AML-193 (cell line): ENCODE measurements at regions not wholly inside any gene's neighbourhood (a gene's known extent, or its start where the extent isn't known, plus 50 kb on each side); places are given as distances from the start of the nearest gene placed in this dataset.
"Not testable (repeated sequence)": the region's sequence is repeated elsewhere in the genome, so short reads cannot be mapped to it uniquely, and the experiment has no call there.

Experiments used
- DNase-seq, 2 experiments: peaks; one replicate each; lab custom pipeline; 2025; lab: John Stamatoyannopoulos, UW

DNA sequence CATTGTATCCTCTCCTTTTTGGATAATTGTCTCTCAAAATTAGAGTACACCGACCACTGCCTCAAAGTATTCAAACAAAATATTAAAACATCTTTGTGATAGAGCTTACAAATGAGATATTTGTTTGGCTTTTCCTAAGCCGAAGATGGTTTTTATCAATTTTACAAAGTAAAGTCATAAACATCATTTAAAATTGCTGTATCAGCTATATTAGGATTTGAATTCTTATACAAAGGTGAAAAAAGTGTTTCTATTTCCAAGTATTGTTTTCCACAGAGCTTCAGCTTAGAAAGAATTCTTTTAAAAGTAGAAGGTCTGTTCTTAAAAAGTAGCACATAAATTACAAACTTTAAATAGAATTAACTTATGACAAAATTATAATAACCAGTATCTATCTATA lies 116.6 kb upstream of the IFNE start:
- no peak for DNase-seq

DNA sequence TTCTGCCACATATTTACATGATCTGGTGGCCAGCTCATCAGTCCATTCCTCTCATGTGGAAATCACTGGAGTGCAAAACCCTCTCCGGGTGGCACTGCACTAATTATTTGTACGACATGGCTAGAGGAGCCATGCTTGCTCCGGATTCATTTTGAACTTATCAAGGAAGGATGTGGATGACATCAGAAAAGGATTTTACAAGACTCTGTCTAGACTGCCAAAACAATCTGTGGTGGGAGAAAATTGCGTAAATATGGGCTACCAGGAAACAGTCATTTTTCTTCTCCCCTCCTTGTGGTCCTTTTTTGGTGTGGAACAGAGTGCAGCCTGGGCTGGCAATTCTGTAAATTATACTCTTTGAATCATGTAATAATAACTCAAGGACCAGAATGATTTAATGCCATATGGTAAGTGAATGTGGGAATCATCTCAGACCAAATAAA lies 123.4 kb upstream of the IFNE start:
- DNase-seq, result peak; percentile 8 to 23

DNA sequence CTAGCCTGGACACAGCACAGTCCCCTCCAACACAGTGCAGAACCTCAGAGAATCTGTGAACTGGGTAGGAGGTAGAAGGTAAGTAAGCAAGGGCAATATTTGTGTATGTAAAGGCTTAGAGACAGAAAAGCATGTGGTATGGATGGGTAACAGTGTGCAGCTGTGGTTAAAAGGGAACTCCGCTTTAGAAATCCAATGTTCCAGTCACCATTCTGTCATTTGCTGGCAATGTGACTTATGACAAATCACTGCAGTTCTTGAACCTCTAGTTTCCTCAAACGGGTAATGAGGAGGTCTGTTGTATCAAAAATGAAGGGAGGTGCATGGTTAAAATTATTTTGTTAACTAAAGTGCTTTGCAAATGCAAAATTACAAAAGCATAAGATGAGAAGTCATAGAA lies 125.5 kb upstream of the IFNE start:
- DNase-seq, result no peak

DNA sequence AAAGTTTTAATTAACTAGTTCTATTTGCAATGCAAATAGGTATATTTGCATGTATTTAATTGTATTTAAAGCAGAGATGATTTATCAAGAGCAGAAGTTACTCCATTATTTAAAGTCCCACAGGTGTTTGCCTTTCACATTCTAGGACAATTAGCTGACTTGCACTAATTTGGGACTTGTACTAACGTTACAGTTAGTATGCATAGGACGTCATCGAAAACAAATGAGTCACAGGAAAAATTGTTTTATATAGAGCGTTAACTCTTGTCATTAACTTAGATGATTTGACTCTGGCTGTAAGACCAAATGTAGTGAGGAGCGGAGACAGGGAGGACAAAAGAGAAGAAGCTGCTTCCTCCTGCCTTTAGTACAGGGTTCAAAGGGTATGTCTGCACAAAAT lies 126.1 kb upstream of the IFNE start:
- DNase-seq, result no peak

DNA sequence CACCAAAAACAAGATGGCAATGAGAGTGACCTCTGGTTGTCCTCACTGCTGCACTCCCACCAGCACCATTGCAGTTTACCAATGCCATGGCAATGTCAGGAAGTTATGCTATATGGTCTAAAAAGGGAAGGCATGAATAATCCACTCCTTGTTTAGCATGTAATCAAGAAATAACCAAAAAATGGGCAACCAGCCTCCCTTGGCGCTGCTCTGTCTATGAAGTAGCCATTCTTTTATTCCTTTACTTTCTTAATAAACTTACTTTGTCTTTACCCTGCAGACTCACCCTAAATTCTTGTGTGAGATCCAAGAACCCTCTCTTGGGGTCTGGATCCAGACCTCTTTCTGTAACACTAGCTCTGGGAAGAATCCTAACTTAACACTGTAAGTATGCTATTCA lies 127.4 kb upstream of the IFNE start:
- DNase-seq, result no peak

DNA sequence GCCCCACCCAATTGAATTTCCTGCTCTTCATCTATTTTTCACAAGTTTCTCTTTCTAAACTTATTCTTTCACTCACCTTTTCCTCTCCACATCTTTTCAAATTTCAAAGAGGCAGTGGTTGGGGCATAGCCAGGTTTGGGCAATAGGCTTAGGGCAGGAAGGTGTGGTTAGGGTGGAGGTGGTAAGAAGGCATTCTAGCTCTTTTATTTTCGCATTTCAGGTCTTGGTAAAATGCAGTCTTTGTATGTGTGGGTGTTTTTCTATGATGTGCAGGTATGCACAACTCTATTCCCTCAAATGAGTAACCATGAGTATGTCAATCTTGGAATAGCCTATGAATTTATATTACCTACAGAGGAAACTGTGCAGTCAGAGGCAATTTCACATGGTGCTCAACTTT lies 129.8 kb upstream of the IFNE start:
- no peak for DNase-seq

DNA sequence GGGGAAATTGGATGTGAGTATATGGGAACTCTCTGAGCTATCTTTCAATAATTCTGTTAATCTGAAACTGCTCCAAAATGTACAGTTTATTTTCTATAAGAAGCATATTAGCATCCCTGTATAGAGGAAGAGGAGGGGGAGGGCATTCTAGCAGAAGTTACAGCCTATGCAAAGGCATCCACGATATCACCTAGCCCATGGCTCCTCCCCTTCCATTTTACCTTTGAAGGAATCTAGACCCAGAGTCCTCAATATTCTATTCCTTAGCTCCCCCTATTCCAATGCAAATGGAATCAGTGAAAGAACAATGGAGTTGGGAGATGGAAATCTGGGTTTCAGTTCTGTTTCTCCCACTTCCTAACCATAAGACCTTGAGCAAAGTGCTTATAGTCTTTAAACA lies 132.9 kb upstream of the IFNE start:
- no peak for DNase-seq

DNA sequence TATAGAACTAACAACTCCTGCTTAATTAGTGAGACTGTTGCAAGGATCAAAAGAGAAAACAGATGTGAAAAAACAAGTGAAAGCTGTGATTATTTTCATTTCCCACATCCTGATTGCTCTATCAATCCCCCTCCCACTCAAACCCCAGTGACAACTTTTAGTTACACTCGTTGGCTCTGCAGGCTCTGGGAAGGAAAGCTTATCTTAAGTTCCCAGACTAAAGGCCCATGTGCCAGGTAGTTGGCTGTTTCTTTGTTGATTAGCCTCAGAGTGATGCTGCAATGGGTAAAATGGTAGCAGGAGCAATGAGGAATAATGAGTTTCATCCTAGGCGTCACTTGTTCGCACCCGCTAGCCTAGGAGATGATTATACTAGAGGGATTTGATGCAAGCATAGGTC lies 133.3 kb upstream of the IFNE start:
- no peak for DNase-seq

DNA sequence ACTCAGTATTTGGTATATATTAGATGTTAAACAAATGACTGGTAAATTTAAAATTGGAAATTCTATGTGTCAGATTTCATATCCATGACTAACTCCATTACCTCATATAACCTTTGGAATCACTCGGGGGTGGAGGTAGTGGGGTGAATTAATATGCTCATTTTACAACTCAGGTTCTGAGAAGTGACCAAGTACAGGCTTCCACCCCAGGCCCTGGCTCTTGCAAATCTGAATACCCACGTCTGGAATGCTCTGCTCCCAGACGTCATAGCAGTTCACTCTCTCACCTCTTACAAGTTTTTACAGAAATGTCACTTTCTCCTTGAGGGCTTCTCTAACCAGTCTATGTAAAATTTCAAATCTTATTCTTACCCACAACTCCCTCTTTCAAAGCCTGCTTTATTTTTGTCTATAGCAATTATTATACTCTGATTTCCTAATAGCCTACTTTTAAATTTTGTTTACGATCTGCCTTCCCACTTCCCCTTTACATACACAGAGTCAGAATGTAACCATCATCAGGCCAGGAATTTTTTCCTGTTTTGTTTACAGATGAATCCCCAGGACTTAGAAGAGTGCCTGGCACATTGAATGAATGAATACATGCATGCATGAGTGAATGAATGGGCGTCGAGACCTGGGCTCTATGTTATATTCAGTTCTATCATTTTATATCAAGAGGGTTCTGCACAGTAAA lies 134.1 kb upstream of the IFNE start:
- no peak for DNase-seq

DNA sequence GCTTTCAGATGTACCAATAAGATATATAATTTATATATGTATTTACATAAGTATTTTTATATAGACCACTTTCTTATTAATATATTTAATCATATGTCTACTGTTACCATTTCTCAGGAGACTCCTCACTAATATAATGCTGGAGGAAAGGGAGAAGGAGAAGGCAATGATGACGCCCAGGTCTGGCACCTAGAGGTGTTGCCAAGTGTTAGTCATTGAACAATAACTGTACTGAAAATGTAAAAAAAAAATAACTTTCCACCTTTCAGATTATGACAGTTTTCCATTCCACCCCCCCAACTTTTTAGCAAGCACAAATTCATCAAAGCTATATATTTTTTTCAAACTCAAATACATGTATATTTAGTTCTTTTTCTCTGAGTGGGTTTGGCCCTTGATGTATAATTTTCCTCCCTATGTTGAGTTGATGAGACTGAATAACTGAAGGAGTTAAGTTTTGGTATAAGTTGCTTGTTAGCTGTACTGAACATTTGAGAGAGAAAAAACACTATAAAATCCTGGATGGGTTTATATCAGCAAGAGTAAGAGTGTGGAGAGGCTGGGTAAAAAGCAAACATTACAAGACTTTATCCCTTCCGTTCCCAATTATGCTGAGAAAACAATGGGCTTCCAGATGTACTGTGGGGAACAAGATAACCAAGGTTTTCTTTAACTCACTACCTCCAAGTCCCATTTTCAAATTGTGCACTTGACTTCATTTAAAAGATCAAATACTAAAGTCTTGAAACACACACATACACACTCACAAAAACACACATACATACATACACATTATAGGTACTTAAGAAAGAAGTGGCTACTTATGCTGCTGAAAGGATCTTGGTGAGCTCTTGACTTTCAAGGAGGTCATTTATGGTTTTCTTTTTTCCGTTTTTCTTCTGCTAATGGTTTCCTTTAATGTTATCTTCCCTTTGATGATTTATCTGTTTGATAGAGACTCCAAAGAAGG lies 142.8 kb upstream of the IFNE start:
- no peak for DNase-seq

DNA sequence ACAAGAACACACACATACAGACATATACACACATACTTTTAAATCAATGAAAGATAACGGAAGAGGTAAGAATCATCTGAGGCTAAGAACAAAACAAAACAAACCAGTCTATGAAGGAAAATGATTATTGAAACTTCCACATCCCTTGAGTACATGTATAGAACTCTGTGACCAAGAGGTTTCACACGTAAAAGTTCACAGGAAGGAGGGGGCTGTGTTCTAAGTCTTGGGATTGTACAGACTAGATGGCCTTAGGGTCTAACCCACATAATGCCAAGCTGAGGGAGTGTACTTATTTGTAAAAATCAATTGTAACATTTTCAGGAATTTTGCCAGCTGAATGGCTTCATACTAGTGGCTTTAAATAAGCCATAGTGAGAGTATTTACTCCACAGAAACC lies 144.4 kb upstream of the IFNE start:
- DNase-seq, result no peak

DNA sequence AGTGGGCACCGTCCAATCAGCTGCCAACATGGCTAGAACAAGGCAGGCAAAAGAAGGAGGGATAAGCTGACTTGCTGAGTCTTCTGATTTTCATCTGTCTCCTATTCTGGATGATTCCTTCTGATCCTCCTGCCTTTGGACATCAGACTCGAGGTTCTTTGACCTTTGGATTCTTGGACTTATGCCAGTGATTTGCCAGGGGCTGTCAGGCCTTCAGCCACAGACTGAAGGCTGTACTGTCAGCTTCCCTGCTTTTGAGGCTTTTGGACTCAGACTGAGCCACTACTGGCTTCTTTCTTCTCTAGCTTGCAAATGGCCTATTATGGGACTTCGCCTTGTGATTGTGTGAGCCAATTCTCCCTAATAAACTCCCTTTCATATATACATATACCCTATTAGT lies 146.8 kb upstream of the IFNE start:
- DNase-seq, result not testable (repeated sequence)

DNA sequence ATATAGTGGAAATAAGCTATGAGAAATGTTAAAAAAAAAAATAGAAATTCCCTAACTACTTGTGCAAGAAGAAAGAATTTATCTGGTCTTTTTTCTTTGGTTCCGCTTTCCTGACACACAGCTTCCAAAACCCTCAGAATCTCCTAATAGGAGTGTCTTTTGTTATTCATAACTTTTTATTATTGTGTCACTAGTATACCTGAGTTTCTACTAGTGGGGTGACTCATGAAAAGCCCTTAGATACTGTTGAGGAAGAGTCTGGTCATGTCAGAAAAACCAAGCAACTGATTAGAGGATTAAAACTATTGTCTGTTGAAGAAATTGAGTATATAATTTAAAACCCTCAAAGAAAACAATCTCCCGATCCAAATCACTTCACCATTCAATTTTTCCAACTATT lies 152.8 kb upstream of the IFNE start:
- no peak for DNase-seq

DNA sequence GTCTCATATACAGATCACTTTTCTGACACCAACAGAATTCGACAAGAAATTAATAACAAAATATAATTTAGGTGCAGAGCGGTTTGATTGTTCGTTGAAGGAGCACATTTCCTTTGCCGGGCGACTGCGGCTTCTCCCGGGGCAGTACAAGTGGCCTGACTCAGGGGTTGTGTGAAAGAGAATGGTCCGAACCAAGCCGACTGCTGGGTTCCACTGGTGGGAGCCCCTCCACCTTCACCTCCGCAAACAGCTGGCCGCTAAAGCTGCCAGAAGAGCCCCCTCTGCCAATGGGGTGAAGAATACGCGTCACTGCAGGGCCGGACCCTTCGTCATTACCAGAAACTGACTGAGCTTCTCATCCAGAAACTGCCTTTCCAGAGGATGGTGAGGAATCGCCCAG lies 156.0 kb upstream of the IFNE start:
- DNase-seq, result no peak

DNA sequence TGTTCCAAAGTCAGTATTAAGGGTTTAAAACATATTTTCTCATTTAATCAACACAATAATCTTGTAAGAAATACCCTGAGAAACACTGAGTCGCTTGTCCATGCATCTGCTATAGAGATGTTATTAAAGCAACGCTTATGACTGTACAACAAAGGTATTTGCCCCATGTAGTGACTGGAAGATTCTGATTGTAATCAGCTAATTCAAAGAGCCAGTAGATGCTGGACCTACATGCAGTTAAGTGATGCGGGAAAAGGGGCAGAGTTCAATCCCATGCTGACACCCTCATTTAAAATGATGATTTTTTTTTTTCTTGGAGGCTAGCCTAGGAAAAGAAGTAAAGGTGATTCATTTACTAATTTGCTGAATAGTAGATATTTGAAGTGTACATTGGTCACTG lies 149.3 kb upstream of the MTAP start:
- DNase-seq, result no peak

DNA sequence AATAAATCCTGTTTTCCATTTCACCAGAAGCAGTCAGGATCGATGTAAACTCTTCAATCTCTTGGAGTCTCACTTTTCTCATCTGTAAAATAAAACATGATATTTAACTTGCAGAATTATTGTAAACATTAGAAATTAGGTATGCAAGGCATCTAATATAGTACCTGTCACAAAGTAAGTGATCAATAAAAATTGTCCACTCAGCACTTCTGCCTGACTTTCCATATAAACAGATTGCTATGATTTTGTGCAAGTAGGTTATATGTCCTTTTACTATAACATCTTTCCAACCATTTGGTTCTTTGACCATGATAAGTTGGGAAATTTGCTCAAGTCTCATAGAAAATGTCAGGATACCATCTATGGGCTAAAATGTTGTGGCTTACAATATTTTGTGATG lies 148.8 kb upstream of the MTAP start:
- no peak for DNase-seq

DNA sequence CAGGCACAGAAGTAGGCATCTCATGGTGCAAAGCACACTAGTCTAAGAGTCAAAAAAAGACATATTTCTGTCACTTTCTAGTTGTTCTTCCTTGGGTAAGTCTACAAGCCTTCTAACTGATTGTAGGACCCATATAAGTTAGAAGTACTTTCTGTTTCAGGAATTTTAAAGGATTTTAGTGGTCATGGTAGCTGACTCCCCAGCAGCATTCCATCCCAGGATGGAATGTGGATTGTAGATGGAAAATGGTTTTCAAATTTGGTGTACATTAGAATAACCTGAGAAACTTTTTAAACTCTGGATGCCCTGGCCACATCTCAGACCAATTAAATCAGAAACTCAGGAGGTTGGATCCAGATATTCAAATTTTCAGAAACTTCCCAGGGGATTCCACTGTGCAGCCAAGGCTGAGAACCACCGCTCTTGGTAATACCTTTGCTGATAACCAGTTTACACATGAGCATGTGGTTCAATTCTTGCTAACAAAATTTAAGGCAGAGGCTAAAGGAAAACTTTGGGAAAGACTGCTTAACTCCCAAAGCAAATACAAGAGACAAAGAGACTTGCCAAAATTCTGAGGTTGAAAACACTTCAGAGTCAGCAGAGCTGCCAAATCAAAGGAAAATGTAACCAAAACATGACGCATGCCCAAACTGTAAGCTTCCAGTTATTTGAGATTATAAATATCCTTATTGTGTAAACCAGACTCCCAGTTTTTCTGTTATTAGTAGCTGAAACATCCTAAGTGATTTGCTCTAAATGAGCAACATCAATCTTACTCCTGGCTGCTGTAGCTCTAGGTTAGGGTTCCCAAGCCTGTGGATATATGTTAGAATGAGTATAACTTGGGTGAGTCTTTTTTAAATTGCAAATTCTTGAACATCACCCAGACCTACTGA lies 145.4 kb upstream of the MTAP start:
- no peak for DNase-seq

DNA sequence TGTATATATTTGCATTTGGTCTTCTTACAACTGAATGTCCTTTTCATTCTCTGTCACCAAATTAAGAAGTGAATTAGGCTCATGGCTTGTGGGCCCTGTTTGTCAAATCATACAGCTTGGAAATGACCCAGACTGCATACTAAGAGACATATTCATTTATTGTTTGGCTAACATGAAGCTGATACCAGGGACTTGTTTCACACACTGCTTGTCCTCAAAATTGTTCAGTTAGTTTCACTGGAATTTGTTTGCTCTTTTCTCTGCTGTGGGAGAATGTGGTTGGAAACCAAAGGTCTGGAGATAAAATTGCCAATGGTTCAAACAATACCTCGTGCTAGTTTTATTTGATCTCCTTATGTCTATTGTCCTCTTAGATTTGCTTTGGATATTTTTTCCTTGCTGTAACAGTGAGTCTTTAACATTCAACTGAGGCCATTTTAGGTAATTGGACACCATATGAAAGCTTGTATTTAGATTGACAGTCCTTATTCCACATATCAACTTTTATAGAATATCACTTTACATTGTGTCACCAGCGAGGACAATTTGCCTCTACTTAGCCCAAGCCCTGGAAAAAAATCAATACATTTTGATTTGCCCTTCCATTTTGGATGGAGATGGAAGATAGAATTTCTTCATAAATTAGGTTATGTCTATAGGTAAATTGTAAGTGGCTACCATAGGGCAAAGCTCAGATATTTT lies 144.3 kb upstream of the MTAP start:
- no peak for DNase-seq

DNA sequence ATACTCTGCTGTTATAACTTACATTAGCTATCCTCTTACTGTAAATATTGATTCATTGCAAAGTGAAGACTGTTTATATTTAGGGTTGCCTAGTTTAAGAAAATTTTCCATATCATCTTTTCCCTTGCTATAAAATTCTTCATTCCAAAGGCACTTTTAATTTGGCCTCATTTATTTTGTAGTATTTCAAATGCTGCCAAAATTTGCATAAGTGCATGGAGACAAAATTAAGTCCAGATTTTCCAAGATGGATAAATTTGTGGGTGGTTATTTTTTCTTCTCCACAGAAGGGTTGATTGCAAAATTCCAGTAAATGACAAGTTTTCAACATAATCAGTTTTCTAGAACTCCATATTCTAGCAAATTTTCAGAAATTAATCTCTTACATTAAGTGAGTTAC lies 141.5 kb upstream of the MTAP start:
- no peak for DNase-seq

DNA sequence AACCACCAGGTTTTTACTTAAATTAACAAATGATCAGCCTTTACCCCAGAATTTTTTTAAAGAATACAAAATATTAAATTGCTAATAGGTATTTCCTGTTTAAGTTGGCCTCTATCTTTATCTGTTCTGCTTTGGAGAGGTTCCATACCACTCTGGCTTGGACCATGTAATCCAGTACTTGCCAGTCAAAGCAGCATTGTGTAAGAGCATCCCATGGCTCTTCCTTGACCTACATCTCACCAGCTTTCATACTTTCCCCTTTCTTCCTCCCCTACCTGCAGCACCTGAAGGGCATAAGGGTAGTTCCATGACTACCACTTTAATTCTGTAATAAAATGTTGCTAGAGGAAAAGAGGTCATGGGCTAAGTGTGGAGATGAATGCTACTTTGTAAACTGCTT lies 140.8 kb upstream of the MTAP start:
- no peak for DNase-seq

DNA sequence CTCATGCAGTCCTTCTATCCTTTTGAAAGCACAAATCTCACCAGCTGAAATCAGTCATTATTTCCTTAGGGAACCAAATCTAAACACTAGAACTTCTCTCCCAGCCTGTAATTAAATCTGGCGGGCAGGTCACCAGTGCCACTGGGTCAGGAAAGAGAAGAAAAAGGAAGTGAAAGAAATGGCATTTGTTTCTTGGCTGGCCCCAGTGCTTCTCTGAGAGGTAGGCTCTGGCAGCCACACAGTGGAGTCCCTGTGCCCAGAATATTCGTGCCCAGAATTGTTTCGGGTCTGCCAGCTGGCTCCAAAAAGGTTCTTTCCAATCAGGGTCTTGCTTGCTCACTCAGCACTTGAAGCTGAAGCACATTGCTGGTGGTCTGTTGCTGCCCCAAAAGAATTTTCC lies 133.9 kb upstream of the MTAP start:
- DNase-seq, result no peak

DNA sequence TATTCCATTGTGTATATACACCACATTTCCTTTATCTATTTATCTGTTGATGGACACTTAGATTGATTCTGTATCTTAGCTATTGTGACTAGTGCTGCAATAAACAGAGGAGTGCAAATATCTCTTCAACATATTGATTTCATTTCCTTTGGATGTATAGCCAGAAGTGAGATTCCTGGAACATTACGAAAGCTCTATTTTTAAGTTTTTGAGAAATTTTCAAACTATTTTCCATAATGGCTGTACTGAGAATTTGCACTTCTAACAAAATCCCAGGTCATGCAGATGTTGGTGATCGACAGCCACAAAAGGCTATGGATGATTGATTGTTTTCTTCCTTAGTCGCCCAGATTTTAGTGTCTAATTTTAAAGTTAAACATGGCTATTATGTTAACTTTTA lies 132.7 kb upstream of the MTAP start:
- no peak for DNase-seq
